ENCODE measurements at regions not wholly inside any gene's neighbourhood (a gene's known extent, or its start where the extent isn't known, plus 50 kb on each side); places are given as distances from the start of the nearest gene placed in this dataset.

DNA sequence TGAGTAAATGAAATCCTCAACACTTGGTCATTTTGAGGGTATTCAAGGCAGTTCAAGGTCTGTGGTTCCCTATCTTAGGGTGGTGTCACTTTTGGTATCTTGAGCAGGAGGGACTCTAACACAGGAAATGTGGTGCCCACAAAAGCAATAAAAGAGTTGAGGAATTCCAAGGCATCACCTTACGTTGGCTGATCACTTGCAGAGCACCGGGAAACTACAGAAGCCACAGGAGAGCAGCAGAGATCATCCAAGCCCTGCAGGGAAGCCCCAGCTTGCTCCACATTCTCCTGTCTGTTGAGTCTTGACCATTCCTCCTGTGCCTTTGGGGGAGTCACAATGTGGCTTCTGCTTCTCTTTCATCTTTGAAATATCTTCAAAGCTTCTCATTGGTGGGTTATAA lies 565.8 kb upstream of the ADARB2 start:
- in situ Hi-C loops (cut with MboI; ENCODE audit: low sequenced_read_pairs): no loop called here

DNA sequence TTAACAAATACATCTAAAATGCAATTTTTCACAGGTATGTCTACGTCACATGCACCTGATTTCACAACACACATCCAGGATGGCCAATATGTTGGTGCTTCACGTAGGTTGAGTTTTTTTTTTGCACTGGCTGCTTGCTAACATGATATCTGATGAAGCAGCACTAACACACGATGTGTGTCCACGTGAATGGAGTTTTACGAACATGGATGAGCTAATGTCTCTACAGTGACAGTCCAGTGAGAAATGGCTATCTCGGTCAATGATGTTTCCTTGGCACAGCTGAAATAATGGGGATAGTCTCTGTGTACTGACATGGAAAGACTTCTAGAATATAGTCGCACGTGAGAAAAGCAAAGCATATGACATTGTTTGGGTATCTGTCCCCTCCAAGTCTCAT lies 563.9 kb upstream of the ADARB2 start:
- in situ Hi-C loops (cut with MboI; ENCODE audit: low sequenced_read_pairs): no loop called here

DNA sequence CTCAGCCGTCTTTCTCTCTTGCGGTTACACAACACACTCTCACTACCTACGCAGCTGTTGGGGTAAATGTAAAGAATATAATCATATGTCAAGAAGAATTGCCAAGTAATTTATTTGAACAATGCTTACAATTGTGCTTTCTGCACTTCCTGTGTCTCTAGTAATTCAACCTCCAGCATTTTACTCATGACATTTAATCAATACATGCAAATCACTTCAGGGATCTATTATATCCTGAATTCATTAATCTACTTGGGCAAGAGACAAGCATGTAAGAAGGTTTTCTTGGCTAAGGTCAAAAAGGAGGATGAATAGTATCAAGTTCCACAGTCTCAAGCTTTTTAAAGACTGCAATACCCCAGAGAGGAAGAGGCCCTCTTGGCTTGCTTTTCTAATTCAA lies 562.9 kb upstream of the ADARB2 start:
- in situ Hi-C loops (cut with MboI; ENCODE audit: low sequenced_read_pairs): no loop called here

DNA sequence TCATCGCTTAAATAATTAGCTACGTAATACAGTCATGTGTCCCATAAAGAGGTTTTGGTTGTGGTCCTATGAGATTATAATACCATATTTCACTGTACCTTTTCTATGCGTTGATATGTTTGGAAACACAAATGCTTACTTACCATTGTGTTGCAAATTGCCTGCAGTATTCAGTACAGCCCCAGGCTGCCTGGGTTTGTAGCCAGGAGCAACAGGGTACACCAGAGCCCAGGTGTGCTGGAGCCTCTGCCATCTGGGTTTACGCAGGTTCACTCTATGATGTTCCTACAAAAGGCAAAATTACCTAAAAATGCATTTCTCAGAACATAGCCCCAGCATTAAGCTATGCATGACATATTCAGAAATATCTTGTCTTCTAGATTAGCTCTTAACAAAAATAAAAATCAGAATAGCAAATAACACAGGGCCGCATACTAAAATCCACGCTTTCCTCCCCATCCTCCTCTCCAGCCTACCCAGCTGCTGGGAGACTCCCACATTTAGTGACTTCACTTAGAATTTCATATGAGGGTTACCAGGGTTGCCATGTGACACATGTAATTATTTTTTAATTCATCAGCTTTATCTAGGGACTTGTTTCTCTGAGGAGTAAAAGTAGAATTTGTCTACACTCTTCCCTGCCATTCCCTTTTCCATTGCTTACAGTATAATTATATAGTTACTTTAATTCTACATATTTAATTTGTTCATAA lies 559.0 kb upstream of the ADARB2 start:
- in situ Hi-C loops (cut with MboI; ENCODE audit: low sequenced_read_pairs): no loop called here

DNA sequence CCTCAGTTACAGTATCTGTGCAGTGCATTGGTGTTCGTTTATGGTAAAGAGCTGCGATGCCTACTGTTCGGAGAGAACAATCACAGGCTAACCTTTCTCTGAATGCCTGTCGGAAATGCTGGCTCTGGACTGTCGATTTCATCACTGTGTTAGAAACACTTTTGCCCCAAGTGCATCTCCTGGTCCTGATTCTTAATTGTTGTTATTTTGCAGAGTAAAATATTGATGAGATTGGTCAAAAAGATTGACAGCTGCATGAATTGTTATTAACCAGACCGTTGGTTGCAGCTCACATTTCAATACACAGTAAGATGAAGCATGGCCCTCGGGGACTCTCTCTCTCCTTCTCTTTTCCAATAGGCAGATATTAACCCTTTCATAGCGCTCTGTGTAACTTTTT lies 557.4 kb upstream of the ADARB2 start:
- in situ Hi-C loops (cut with MboI; ENCODE audit: low sequenced_read_pairs): no loop called here

DNA sequence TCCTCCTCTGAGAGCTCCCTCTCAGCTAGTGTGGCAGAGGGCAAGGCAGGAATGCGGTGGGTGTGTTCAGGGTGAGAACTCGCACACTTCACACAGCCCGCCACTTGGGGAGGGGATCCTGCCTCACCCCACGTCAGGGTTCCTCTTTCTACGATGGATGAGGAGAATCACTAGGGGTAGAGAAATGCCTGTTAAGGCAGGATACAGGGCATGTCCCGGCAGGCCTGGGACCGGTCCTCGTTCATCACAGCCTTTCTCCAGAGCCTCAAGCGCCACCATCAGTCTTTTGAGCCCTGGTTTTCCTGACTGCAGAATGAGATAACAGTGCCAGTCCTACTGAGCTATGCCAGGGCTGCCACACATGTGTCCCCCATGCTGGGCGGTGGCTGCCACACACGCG lies 546.7 kb upstream of the ADARB2 start:
- in situ Hi-C loops (cut with MboI; ENCODE audit: low sequenced_read_pairs): no loop called here

DNA sequence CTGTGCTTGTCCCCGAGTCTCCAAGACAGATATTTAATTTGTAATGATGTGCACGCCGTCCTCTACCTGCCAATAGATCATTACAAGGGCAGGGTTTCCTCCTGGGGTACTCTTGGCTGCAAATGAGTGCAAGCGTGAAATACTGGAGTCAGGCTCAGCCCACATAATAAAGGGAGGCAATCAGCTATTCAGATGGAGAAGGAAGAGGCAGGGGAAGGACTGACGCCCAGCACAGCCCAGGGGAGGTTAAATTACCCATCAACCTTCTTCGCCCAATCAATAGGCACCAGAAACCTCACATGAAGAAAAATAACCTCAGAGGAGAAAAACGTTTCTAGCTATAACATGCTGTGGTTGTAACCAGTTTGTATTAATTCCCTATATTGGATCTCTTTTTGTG lies 544.9 kb upstream of the ADARB2 start:
- in situ Hi-C loops (cut with MboI; ENCODE audit: low sequenced_read_pairs): no loop called here

DNA sequence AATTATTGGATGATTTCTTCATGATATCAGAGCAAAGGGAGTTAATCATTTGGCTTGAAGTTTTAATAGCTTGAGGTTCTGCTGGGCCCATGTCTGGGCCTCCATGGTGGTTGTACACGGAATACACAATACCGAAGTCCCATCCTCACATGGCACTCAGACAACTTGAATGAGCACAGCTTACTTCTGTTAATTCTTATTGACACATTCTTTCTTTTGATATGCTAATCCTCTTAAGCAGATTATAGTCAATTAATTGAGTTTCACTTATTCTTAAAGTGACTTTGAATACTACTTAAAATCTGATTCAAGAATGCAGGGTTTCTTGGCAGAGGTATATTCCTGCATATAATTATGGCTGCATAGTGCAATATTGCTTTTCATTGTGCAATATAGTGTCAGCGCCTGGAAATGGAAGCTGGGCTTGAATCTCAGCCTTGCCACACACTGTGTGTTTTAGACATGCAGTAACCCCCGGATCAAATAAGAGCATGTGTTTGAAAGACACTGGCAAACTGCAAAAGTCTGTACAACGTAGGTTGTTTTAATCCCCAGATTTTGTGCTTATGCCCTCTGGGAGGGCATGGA lies 543.5 kb upstream of the ADARB2 start:
- in situ Hi-C loops (cut with MboI; ENCODE audit: low sequenced_read_pairs): no loop called here

DNA sequence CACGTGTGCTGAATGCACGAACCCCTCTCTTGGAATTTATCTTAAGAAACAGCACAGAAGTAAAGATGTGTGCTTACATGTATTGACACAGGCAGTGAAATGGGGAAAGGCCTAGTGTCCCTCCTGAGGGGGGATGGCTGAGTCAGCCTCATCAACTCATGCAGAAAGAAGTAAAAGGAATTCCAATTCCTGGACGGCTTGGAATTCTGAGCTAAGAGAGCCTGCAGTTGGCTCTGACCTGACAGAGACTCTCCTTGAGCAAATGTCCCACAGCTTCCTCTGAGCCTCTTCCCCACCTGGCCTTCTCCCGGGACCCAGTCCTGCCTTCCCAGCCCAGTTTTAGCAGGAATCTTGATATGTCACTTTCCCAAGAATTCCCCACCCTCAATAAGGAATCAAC lies 542.4 kb upstream of the ADARB2 start:
- in situ Hi-C loops (cut with MboI; ENCODE audit: low sequenced_read_pairs): no loop called here

DNA sequence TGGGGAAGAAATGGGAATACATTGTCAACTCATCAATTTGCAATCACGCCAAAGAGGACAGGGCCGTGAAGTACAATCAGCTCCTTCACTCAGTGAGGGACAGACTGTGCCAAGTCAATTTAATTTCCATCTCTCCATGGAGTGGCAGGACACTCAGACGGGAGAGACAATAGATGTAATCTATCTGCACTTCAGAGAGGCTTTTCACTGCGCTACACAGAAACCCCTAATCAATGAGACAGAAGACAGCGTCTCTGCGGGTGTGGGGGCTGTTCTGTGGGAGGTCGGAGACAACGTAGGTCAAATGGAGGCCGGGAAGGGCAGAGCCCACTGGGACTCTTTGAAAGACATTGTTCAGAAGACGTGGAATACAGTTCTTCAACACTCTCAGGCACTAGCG lies 541.0 kb upstream of the ADARB2 start:
- in situ Hi-C loops (cut with MboI; ENCODE audit: low sequenced_read_pairs): no loop called here

DNA sequence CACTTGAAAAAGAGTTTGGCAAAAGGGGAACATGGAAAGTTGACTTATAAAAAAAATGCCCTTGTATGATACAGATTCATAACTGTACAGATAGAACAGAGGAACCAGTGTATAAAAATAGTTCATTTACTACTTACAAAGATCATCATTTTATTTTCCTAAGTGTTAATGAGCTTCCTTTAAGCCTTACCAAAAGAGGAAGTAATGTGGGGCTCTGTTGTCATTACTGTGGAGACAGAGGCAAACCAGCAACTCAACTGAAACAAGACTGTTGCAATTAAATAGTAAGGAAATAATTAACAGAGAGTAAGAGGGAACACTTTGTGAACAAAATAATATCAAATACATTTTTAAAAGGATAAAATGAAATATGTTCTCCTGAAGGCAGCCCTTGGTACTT lies 526.2 kb upstream of the ADARB2 start:
- in situ Hi-C loops (cut with MboI; ENCODE audit: low sequenced_read_pairs): no loop called here

DNA sequence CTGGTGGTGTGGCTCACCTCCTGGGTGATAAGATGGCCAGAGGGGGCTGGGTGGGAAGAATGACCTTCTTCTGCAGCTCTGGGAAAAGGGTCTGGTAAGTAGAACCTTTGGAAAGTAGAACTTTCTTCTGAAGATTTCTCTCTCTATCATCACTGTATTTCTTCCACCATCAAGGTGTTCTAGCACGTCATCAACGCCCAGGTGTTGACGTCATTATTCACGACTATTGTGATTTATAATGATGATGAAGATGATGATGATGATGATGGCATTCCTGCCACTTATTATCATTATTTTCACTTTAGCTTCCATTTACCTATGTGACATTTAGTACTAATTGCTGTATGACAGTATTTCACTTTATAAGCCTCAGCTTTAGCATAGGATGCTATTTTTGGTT lies 525.6 kb upstream of the ADARB2 start:
- in situ Hi-C loops (cut with MboI; ENCODE audit: low sequenced_read_pairs): no loop called here

DNA sequence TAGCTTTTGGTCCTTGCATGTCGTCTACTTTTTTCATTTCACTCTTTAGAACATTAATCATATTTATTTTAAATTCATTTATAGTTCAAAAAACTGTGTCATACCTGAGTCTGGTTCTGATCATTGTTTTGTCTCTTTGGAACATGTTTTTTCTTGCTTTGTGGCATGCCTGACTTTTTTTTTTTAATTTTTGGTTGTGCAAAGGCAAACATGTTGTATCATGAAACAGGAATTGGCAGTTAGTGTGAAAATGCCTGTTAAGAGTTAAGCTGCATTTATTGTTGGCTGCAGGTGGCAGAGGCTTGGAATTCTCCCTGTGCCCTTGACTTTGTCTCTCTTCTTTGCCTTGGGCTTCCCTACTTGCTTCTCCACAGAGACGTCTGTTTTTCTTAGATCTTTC lies 525.0 kb upstream of the ADARB2 start:
- in situ Hi-C loops (cut with MboI; ENCODE audit: low sequenced_read_pairs): no loop called here

DNA sequence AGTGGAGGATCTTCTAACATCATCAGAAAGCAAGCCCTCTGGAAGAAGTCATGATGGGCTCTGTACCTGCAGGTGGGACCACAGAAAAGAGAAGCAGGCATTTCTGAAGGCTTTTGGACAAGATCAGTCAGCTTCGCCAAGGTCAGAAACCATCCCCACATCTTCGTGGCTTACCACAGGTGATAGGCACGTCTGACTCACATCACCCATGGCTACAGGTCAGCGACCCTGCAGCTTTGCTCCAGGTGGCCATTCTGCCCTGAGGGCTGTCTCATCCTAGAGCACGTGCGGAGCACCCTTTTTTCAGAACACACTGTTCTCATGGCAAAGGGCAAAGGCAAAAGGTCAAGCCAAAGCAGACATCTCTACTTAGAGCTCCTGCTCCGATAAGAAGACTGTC lies 518.9 kb upstream of the ADARB2 start:
- in situ Hi-C loops (cut with MboI; ENCODE audit: low sequenced_read_pairs): no loop called here

DNA sequence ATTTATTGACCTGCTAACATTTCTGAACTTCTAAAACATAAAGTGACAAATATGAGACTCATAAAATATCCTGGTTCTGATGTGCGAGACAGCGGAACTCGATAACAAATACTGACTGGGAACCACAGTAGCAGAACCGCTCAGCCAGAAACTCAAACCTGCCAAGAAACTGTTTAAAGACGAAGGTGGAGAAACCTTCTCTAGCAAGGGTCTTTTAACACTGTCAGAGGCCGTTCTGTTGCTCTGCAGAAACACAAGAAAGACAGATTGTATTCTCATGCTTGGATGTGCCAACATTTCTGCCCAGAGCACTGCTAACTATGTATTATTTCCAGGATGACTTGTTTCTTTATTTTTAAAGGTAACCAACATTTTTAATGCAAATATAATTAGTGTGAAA lies 514.8 kb upstream of the ADARB2 start:
- in situ Hi-C loops (cut with MboI; ENCODE audit: low sequenced_read_pairs): no loop called here

DNA sequence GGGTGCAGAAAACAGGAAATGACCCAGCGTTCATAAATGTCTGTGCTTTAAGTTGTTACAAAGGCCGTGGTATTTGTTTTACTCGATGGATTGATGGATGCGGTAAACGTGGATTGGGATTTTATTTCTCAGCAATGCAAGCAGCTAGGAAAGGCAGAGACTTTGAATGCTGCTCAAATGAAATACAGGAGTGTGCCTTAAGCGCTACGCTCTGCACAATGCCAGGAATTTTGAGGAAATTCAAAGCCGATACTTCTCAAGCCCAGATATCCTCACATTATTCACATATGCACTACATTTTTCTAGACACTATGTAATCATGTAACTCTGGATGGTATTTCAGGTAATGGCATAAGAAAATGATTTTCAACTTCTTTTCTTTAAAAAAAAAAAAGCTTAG lies 514.3 kb upstream of the ADARB2 start:
- in situ Hi-C loops (cut with MboI; ENCODE audit: low sequenced_read_pairs): no loop called here

DNA sequence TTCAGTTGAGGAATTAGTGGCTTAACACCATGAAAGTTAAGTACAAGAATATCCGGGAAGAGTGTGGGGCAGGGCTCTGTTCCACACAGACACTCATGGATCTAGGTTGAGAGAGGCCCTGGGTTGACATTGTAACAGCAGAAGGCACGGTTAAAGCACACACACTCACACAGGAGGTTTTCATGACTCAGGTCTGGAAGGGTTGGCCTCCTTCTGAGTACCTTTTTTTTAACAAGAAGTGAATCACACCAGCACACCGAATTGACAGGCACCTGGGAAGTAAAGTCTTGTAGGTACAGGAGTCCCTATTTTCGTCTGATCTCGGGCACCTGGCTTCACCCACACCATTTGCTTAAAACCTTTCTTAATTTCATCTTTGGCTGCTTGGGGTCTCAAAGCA lies 509.4 kb upstream of the ADARB2 start:
- in situ Hi-C loops (cut with MboI; ENCODE audit: low sequenced_read_pairs): no loop called here

DNA sequence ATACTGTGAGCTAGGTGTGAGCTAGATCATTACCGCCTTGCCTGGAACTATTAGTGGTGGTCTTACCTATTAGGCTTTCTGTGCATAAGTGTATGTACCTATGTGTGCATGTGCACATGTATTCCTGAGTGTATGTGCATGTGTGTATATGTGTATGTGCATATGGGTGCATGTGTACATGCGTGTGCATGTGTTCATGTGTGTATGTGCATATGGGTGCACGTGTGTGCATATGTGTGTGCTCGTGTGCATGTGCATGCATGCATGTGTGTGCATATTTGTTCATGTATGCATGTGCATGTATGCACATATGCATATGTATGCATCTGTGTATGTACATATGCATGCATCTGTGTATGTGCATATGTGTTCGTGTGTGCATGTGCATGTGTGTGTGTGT lies 508.3 kb upstream of the ADARB2 start:
- in situ Hi-C loops (cut with MboI; ENCODE audit: low sequenced_read_pairs): no loop called here

DNA sequence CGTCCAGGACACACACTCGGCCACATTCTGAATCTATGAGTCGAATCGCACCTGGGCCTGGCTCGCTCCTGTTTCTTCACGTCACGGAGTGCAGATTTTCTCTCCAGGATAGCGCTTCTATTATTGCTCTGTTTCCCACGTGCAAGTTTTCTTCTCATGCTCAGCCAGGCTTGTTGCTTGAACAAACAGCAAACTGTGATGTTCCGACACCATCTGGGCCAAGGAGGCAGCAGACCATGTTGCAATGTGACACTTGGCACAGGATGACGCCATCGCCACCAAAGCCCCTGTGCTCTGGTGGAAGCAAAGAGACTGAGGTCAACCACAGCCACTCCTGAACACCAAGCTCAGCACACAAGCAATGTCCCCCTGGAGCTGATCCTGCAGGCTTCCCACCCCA lies 507.1 kb upstream of the ADARB2 start:
- in situ Hi-C loops (cut with MboI; ENCODE audit: low sequenced_read_pairs): no loop called here

DNA sequence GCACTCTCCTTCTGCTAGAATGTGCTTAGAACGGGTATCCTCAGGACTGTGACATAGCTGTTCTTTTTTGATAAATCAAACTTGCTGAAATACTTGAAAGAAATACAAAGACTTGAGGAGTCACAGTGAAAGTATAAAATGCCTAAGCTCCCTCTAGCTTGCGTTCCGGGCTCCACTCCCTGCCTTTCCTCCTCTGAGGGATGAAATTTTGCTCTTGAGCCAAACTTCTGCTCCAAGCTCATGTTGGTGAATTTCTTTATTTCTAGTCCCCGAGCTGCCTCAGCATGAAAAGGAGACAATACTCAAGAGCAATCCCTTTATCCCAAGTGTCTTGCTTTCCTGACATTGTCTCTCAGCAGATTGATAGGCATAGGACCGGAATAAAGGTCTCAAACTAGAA lies 499.6 kb upstream of the ADARB2 start:
- in situ Hi-C loops (cut with MboI; ENCODE audit: low sequenced_read_pairs): no loop called here

DNA sequence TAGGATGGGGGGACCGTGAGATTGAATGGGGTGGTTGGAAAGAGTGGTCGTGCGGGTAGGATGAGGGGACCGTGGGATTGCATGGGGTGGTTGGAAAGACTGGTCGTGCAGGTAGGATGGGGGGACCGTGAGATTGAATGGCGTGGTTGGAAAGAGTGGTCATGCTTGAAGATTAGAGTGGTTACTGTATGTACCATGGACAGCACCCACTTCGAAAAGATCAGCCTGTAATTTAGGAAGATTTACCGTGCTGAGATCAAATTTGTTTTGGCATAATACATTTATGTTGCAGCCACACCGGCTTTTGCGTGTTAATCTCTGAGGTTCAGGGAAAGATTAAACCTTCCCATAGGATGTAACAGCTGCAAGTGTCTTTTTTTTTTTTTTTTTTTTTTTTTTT lies 495.2 kb upstream of the ADARB2 start:
- in situ Hi-C loops (cut with MboI; ENCODE audit: low sequenced_read_pairs): no loop called here

DNA sequence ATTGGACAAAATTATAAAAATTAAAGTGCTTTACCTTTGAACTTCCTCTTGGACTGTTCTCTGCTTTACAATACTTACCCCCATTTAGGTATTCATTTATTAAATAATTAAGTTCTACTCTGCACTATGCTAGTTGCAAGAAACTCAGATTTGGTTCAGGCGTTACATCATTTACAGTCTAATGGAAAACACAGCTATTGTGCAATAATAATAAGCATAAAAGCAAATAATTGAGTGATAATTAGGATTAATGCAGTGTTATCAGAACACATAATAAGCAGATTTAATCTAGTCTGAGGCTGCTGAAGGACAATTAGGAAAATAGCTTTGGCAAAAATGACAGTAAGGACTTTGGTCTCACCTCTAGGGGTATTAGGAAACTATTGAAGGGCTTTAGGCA lies 493.2 kb upstream of the ADARB2 start:
- in situ Hi-C loops (cut with MboI; ENCODE audit: low sequenced_read_pairs): no loop called here

DNA sequence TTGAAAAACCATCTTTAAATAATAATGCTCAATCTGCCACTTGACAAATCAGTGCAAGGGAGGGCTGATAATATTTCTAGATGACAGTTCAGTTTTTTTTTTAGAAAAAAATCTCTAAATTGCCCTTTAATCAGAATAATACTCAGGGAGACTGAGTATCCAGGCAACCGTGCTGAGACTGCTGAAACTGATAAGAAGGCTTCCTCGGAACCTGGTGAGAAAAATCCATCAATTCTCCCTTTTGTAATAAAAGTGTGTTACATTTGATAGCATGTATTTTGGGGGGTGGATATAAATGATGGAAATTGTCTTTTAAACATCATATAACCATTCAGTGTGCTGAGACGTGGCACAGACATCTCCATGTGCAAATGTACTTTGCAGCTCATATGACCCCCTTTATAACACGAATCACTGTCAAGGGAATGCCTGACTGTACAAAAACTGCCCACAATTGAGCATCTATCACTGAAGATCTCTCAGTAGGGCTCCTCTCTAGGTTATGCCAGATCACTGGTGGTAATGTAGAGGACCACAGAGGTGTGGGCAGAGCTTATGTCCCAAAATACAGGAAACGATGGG lies 491.1 kb upstream of the ADARB2 start:
- in situ Hi-C loops (cut with MboI; ENCODE audit: low sequenced_read_pairs): no loop called here
